ENCODE measurements at regions not wholly inside any gene's neighbourhood (a gene's known extent, or its start where the extent isn't known, plus 50 kb on each side); places are given as distances from the start of the nearest gene placed in this dataset.
A peak's percentile ranks its signal among the peaks of the same experiment; 100 is the strongest.
"Not testable (repeated sequence)": the region's sequence is repeated elsewhere in the genome, so short reads cannot be mapped to it uniquely, and the experiment has no call there.

DNA sequence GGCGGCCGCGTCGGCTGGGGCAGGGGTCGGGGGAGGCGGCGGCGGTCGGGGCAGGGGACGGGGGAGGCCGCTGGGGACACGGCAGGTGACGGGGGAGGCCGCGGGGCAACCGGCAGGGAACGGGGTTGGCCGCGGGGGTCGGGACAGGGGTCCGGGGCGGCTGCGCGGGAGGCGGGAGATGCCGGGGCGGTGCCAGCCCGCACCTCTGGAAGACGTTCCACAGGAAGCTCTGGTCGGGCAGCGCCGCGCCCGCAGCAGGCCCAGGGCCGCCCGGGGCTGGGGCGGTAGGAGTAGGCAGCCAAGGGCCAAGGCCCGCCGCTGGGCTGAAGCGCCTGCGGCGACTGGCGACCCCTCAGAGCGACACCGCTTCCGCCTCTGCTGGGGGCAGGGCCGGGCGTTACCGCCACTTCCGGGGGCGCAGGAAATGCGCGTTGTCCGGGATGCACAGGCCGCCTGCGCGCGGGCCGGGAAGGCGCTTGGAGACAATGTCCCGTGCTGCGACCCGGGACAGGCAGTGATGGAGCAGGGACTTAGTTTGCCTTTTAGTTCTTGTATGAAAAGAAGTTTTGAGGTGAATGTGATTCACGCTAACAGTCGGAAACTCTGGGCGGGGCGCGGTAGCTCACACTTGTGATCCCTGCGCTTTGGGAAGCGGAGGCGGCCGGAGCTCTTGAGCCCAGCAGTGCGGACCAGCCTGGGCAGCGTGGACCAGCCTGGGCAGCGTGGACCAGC lies 110.0 kb upstream of the LPCAT1 start:
- DNase-seq: peak; percentile 71 to 77

DNA sequence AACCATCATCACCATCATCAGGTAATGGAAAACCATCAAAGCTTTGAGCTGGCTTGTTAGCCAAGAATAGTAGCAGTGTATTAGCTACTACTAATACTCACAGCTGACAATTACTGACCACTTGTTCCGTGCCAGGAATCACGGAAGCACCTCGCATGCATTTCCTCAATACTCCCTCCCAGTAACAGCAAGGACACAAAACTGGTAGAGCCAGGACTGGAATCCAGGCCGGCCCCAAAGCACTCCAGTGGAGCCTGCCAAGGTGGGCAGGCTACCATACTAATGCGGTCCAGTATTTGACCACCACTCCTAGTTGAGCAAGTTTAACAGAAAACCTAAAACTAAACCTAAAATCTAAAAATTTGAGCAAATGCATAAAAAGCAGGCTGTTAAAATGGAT lies 107.2 kb upstream of the LPCAT1 start:
- not testable (repeated sequence) for DNase-seq

DNA sequence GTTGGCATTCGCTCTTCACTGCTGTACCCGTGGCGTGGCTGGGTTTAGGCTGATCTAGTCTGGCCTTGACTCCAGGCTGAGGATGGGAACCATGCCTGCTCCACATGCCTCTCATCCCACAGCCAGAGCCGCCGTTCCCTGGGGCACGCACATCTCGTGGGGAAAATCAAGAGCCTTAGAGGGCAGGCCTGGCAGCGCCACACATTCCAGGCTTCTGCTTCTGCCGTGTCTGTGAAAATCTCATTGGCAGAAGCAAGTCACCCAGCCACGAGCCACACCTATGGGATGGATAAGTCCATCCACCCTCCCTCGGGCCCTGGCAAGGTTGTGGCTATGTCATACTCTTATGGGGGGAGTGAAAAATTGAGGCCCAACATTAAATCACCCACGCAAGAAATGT lies 102.6 kb upstream of the LPCAT1 start:
- DNase-seq: not testable (repeated sequence)

DNA sequence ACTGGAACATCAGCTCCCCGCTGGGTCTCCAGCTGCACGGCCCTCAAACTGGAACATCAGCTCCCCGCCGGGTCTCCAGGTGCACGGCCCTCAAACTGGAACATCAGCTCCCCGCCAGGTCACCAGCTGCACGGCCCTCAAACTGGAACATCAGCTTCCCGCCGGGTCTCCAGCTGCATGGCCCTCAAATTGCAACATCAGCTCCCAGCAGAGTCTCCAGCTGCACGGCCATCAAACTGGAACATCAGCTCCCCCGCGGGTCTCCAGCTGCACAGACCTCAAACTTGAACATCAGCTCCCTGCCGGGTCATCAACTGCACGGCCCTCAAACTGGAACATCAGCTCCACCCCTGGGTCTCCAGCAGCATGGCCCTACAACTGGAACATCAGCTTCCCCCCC lies 95.8 kb upstream of the LPCAT1 start:
- DNase-seq: not testable (repeated sequence)

DNA sequence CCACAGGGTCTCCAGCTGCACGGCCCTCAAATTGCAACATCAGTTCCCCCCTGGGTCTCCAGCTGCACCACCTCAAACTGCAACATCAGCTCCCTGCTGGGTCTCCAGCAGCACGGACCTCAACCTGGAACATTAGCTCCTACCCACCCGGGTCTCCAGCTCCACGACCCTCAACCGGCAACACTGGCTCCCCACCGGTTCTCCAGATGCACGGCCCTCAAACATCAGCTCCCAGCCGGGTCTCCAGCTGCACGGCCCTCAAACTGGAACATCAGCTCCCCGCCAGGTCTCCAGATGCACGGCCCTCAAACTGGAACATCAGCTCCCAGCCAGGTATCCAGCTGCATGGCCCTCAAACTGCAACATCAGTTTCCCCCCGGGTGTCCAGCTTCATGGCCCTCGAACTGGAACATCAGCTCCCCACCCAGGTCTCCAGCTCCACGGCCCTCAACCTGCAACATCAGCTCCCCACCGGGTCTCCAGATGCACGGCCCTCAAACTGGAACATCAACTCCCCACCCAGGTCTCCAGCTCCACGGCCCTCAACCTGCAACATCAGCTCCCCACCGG lies 94.6 kb upstream of the LPCAT1 start:
- DNase-seq: not testable (repeated sequence)

DNA sequence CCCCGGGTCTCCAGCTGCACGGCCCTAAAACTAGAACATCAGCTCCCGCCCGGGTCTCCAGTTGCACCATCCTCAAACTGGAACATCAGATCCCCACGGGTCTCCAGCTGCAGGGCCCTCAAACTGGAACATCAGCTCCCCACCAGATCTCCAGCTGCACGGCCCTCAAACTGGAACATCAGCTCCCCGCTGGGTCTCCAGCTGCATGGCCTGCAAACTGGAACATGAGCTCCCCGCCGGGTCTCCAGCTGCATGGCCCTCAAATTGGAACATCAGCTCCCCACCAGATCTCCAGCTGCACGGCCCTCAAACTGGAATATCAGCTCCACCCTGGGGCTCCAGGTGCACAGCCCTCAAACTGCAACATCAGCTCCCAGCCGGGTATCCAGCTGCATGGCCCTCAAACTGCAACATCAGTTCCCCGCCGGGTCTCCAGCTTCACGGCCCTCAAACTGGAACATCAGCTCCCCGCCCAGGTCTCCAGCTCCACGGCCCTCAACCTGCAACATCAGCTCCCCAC lies 93.5 kb upstream of the LPCAT1 start:
- DNase-seq: not testable (repeated sequence)

DNA sequence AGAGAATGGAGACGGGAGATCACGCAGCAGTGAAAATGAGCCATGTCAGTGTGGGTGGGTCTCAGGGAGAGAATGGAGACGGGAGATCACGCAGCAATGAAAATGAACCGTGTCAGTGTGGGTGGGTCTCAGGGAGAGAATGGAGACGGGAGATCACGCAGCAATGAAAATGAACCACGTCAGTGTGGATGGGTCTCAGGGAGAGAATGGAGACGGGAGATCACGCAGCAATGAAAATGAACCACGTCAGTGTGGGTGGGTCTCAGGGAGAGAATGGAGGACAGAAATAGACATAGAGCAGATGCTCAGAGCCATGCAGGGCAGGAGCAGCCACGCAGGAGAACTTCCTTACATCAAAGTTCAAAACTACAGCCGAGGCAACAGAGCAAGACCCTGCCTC lies 89.8 kb upstream of the LPCAT1 start:
- DNase-seq: not testable (repeated sequence)

DNA sequence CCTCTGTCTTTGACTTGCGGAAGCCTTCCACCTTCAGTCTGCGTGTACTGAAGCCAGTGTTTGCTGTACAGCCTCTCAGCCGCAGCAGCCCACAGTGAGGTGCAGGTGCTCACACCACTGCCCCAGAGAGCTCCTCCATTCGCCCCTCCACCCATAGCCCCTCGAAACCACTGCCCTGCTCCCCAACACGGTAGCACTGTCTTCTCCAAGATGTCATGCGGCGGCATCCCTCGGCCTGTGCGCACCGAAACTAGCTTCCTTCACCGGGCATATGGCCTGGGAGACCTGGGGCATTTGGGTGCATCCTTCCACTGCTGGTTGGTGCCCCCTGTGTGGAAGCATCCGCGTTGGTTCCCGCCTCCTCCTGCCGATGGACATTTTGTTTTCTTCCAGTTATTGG lies 86.8 kb upstream of the LPCAT1 start:
- DNase-seq: not testable (repeated sequence)

DNA sequence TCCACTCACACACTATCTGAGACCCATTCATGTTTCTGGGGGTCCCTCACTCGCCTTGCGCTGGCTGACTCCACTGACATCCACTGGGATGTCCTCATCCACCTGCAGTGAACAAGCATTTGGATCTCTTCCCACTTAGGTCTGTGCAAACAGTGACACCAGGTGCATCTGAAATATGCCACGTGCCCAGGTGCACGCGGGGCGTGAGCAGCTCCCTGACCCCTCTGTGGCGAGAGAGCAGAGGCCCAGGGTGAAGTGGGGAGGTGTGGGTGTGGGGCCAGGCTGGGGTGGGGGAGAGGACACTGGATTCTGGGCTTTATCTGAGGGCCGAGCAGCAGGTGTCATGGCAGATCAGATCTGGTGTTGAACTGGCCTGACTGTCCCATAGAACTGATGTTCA lies 85.4 kb upstream of the LPCAT1 start:
- DNase-seq: not testable (repeated sequence)

DNA sequence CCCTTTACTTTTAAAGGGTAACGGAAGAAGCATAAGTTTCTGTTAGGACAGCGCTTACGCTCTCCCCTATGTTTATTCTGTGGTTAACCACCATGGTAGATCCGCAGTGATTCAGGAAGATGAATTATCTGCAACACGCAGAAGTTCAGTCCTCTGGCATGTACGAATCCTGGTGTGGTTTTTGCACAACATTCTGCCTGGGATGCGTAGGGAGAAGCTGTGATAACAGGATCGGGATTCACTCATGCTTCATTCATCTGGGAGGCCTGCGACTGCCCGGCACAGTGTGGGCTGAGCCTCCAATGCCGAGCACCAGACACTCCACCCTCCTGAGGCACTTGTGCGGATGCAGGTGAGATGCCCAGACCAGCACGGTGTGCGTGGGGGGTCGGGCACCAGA lies 84.6 kb upstream of the LPCAT1 start:
- not testable (repeated sequence) for DNase-seq

DNA sequence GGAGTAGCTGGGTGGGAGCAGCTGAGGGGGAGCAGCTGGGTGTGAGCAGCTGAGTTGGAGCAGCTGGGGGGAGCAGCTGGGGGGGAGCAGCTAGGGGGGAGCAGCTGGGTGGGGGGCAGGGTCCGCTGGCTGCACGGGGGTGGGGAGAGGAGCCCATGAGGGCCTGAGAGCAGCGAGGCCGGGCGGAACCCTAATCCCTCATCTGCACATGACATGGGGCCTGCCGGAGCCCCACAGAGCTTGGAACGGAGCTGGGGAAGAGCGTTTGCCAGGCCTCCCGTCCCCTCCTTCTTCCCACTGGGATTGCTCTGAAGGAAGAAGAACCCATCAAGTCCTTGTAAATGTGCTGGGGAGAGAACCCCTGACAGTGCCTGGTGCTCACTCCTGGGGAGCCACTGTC lies 83.2 kb upstream of the LPCAT1 start:
- not testable (repeated sequence) for DNase-seq

DNA sequence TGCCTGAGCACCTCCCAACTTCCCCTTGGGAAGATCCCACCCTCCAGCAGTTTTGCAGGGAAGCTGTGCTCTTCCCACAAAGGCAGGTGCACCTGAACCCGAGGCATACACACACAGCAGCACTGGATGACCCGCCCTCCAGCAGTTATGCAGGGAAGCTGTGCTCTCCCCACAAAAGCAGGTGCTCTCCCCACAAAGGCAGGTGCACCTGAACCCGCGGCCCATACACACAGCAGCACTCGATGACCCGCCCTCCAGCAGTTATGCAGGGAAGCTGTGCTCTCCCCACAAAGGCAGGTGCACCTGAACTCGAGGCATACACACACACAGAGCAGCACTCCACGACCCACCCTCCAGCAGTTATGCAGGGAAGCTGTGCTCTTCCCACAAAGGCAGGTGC lies 80.2 kb upstream of the LPCAT1 start:
- not testable (repeated sequence) for DNase-seq

DNA sequence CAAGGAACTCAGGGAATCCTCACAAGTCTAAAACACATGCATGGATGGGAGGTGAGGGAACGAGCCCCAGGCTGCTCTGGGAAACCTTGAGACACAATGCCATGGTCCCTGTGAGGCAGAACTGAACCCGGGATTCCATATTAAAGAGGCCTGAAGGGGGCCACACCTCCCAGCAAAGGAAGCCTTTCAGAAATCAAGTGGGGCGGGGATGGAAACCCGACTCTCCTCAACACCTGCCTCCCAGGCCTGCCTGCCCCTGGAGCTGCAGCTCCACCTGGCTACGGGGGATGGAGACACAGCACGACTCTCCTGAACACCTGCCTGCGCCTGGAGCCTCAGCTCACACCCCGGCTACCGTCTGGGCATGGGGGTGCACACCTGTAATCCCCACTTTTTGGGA lies 77.8 kb upstream of the LPCAT1 start:
- not testable (repeated sequence) for DNase-seq

DNA sequence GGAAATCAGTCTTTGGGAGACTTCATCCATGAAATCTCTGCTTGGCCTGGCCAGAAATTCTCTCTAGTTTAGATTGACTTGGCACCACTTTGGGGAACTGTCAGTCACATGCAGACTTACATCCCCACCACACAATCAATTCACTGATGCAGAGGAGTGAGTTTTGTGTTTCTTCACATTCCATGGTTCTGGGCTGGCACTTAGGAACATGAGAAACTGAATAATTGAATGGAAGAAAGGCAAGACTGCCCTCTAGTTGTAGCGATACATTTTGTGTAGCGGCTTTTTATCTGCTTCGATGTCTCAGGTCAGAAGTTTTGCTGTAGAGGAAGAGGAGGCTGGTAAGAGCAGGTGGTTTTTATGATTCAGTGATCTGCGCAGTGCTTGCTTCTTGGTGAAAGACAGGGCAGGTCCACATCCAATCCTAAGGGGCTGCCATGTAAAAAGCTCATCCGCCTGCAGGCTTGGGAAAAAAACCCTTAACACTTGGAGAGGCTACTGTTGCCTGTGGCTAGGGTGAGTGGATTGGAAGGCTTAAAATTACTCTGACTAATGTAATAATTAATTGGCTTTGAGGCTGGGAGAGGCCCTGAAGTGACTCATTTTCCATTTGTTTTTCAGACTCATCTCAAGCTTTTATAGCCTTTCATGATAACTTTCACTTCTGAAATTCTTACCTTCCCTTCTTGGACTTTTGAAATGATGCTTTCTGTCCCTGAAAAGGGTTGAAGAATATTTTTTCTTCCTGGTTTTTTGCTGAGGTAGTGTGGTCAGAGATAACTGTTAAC lies 75.4 kb upstream of the LPCAT1 start:
- DNase-seq: not testable (repeated sequence)

DNA sequence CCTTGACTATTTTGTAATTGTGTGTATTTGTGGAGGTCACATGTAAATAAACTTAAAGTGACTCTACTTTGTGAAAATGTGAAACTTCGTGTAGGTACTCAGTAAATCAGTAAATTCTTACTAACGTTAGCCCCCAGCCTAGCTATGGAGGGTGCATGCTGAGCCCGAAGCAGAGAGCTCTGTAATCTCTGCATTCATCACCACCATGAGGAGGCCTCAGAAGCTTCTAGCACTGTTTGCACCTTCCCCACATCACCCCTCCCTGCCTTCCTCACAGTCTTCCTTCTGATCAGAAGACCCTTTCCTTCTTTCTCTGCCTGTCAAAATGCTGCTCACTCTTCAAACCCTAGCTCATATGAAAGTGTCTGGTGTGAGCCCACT lies 73.3 kb upstream of the LPCAT1 start:
- DNase-seq: not testable (repeated sequence)

DNA sequence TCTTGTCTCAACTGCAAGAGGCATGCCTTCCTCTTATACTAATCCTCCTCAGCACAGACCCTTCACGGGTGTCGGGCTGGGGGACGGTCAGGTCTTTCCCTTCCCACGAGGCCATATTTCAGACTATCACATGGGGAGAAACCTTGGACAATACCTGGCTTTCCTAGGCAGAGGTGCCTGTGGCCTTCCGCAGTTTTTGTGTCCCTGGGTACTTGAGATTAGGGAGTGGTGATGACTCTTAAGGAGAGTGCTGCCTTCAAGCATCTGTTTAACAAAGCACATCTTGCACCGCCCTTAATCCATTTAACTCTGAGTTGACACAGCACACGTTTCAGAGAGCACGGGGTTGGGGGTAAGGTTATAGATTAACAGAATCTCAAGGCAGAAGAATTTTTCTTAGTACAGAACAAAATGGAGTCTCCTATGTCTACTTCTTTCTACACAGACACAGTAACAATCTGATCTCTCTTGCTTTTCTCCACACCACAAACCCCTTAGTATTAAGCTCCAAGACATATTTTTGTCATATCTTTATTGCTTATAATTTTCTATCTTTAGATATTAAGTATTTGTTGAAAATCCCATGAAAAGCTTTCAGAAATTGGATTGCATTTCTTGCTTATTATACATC lies 72.8 kb upstream of the LPCAT1 start:
- not testable (repeated sequence) for DNase-seq

DNA sequence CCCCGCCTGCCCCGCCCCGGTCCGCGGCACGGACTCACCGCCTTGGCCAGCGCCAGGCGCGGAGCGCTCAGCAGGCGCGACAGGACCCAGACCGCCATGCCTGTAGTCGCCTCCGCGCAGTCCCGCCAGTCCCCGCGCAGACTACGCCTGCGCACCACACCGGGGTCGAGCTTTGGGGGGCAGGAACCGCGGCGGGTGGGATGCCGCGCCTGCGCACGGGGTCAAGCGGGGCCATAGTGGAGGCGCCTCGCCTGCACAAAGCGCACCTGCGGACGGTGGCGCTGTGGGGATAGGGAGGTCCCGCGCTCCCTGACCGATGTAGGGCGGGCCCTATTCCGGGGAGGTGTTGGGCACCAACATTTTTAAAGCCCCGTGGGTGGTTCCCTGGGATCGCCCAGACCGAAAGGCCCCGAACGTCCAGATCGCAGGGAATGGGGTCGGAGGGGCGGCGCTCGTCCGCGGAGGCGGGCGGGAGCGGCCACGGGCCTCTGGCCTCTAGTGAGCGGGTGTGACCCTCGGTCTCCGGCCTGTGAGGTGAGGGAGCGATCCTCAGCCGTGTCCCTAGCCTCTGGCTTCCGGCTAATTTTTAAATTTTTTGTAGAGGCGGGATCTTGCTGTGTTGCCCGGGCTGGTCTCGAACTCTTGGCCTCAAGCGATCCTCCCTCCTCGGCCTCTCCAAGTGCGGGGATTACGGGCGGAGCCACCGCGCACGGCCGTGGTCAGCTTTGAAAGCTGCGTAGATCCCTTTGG lies 70.8 kb upstream of the LPCAT1 start:
- DNase-seq: peak; percentile 49 to 58

DNA sequence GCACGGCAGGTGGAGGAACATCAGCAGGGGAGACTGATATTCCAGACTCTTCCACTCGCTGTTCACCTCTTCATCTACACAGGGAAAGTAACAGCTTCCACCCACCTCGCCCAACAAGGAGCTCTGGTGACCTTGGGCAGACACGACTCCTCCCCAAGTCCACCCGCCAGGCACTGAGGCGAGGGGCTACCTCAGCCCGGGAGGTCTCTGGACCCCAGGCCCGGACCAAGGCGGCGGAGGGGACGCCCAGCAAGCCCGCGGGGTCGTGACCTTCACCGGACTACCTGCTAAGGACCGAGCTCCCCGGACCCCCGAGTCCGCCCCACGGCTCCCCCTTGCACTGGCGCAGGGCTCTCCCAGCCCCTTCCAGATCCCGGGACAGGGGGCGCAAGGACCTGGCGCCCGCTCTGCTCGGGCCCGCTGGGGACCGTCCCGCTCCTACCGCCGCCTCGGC lies 70.2 kb upstream of the LPCAT1 start:
- no peak for DNase-seq

DNA sequence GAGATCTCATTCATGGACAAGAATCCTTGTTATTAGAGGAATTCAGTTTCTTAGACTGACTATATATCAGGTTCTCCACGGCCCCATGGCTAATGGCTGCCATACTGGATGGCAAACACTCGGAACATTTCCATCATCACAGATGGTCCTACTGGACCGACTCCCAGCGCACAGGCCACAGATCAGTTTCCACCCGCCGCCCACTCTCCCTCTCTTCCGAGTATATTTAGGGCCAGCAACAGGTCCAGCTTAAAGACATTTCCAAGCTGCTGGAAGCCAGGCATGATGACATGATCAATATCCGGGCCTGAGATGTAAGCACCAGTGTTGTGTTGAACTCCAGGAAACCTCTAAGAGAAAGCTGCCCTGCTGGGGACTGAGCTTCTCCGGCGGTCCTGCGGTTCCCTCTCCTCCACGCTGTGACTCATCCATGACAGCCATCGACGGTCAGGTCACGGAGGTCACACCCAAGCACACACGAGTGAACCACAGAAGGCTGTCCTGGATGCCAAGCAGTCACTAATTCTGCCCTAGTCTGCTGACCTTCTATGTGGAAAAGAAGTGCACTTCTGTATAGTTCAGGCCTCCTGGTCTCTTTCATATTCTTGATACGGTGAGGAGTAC lies 64.4 kb upstream of the LPCAT1 start:
- DNase-seq: not testable (repeated sequence)

DNA sequence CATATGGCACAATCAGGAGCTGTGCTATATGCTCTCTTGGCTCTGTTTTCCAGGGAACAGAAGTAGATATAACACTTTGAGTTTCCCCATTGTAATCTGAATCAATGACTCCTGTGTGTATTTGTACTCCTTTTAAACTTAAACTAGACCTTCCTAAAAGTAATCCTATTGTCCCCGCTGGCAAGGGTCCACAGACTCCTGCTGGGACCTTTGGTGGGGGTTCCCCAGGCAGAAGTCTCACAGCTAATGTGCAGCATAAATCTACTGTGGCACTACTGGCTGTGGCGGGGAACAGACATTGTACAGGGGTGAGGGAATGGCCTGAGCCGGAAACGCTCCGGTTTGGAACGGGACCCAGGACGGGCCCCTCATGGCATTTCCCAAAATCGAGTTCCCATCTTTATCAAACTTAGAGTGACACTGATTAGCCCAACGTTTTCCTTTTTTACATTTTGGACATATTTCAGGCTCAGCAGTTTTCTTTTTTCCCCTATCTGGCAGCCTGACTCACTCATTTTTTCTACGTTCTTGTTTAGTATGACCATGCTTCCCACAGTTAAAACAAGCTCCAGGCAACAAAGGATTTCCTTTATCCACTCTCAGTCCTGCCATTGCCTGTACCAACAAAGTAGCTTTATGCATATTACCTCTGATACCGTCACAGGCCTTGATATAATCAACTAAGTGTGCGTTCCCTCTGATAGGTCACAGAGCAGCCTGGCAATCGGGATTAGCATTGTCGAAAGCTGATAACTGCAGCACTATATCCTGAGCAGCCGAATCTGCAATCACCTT lies 59.5 kb upstream of the LPCAT1 start:
- DNase-seq: not testable (repeated sequence)

DNA sequence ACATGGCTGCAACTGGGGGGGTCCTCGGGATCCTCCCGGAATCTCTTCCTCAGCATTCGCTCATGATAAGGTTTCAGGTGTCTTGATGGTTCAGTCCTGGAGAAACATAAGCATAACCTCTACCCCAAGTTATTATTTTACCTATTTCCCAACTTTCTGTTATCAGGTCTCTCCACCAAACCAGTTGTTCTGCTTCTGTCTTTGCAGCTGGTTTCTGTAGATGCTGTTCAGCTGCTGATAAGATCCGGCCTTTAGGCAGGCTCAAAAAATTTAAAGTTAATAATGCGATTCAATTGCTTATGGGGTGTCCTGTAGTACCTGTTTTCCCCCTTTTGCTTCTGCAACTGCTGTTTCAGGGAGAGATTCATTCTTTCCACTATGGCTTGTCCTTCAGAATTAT lies 55.6 kb upstream of the LPCAT1 start:
- DNase-seq: not testable (repeated sequence)
